SK-N-MC (cell line): ENCODE measurements at regions not wholly inside any gene's neighbourhood (a gene's known extent, or its start where the extent isn't known, plus 50 kb on each side); places are given as distances from the start of the nearest gene placed in this dataset.
"Not testable (repeated sequence)": the region's sequence is repeated elsewhere in the genome, so short reads cannot be mapped to it uniquely, and the experiment has no call there.

Source experiments
- DNase-seq: peaks from one replicate; pipeline ENCODE4 v3.0.0-alpha.2; 2011; ENCODE audit warnings: low read depth, low spot score
- H3K27ac ChIP-seq: fragments of 200-600 bp; sonication (generic); 2 replicates; pipeline ENCODE4 v1.5.1; 2016; ENCODE audit warnings: mixed run types
- H3K36me3 ChIP-seq: fragments of 200-600 bp; sonication (generic); 2 replicates; pipeline ENCODE4 v1.6.1; 2017; ENCODE audit warnings: antibody characterized with exemption, low read length, mixed read lengths; ENCODE audit not compliant: insufficient read depth
- H3K4me3 ChIP-seq: fragments of 200-600 bp; sonication (generic); 2 replicates; pipeline ENCODE4 v1.5.1; 2016
- H3K9ac ChIP-seq: fragments of 200-600 bp; sonication (generic); 2 replicates; pipeline ENCODE4 v1.8.0; 2017; ENCODE audit warnings: mixed run types, mixed read lengths; ENCODE audit not compliant: insufficient read length
- H3K9me3 ChIP-seq: fragments of 200-600 bp; sonication (generic); 2 replicates; pipeline ENCODE4 v1.6.1; 2017; ENCODE audit warnings: low read depth, mild to moderate bottlenecking, antibody characterized with exemption, low read length, moderate library complexity, mixed read lengths
- EZH2 ChIP-seq: fragments of 200-600 bp; sonication (generic); IDR thresholded peaks from one replicate; pipeline ENCODE4 v1.6.1; 2017; ENCODE audit warnings: antibody characterized with exemption
- FOXP2 ChIP-seq: optimal IDR thresholded peaks from 2 replicates; pipeline ENCODE3; 2011; ENCODE audit warnings: mild to moderate bottlenecking, moderate library complexity; ENCODE audit not compliant: insufficient read depth; ENCODE audit errors: extremely low read length, control extremely low read depth
- POLR2AphosphoS5 ChIP-seq: IDR thresholded peaks from 2 replicates; pipeline ENCODE4 v1.6.1; 2012; ENCODE audit warnings: mild to moderate bottlenecking, low read depth, low read length, borderline replicate concordance

DNA sequence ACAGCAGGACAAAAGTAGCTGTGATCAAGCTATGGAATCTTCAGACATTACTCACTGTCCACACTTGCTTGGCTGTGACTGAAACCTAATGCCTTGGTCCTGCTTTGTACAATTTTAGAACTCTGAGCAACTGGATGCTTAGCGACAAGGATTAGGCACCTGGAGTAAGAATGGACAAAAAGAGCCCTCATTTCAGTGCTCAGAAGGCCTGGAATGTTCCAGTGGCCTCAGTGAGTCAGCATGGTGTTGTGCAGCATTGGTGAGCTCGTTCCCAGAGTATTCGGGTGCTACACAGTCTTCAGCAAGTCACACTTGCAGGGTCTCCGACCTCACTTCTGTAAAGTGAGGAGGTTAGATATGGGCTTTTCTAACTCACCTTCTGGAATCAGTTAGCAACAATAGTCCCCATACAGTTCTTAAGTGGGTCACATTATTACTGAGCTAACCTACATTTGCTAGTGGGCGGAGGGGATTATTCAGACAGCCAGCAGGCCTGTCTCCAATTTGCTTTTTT lies 108.0 kb upstream of the MDM1 start:
- Histone ChIP-seq H3K9ac (no peak overlapping the region), H3K9me3 (peaks cover 3% of the 10 kb centered on the region; the same call in 1 of the 2 replicates), H3K4me3 (no peak overlapping the region), H3K36me3 (no peaks in the 10 kb centered on the region), H3K27ac (no peak overlapping the region)
- DNase-seq: no peak
- TF ChIP-seq FOXP2 (no peak), EZH2 (no peak), POLR2AphosphoS5 (no peak)

DNA sequence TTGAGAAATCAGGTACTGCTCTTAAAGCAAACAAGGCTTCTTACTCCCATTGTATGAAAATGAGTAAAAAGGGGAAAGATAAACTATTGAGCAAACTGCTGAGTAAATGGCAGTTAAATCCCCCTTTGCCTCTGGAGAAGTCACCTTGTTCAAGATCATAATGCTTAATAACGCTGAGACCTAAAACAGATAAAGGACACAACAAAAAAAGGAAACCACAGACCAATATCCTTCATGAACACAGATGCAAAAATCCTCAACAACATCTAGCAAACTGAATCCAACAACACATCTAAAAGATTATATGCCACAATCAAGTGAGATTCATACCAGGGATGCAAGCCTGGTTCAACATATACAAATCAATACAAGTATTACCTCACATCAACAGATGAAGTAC lies 109.0 kb upstream of the MDM1 start:
- Histone ChIP-seq H3K27ac (no peak overlapping the region), H3K4me3 (no peak overlapping the region), H3K9me3 (no peaks in the 10 kb centered on the region), H3K36me3 (no peaks in the 10 kb centered on the region), H3K9ac (no peak overlapping the region)
- TF ChIP-seq POLR2AphosphoS5 (no peak), FOXP2 (no peak)
- no peak for DNase-seq

DNA sequence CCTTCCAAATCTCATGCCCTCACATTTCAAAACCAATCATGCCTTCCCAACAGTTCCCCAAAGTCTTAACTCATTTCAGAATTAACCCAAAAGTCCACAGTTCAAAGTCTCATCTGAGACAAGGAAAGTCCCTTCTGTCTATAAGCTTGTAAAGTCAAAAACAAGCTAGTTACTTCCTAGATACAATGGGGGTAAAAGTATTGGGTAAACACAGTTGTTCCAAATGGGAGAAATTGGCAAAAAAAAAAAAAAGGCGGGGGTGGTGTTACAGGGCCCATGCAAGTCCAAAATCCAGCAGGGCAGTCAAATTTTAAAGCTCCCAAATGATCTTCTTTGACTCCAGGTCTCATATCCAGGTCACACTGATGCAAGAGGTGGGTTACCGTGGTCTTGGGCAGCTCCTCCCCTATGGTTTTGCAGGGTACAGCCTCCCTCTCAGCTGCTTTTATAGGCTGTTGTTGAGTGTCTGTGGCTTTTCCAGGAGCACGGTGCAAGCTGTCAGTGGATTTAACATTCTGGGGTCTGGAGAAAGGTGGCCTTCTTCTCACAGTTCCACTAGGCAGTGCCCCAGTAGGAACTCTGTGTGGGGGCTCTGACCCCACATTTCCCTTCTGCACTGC lies 110.3 kb upstream of the MDM1 start:
- not testable (repeated sequence) for H3K9ac ChIP-seq, H3K4me3 ChIP-seq, H3K9me3 ChIP-seq, DNase-seq, H3K36me3 ChIP-seq, H3K27ac ChIP-seq

DNA sequence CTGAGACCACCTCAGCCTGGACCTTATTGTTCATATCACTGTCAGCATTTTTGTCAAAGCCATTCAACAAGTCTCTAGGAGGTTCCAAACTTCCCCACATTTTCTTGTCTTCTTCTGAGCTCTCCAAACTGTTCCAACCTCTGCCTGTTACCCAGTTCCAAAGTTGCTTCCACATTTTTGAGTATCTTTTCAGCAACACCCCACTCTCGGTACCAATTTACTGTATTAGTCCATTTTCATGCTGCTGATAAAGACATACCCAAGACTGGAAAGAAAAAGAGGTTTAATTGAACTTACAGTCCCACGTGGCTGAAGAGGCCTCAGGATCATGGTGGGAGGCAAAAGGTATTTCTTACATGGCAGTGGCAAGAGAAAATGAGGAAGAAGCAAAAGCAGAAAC lies 111.5 kb upstream of the MDM1 start:
- not testable (repeated sequence) for H3K9ac ChIP-seq, H3K9me3 ChIP-seq, H3K27ac ChIP-seq, H3K4me3 ChIP-seq, DNase-seq, H3K36me3 ChIP-seq

DNA sequence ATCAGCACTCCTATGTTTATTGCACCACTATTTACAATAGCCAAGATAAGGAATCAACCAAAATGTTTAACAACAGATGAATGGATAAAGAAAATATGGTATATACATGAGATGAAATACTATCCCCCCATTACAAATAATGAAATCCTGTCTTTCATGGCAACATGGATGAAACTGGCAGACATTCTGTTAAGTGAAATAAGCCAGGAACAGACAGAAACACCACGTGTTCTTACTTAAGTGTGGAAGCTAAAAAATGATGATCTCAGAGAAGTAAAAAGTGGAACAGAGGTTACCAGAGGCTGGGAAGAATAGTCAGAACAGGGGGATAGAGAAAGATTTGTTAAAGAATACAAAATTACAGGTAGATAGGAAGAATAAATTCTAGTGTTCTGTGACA lies 113.7 kb upstream of the MDM1 start:
- Histone ChIP-seq H3K9ac (no peak overlapping the region), H3K36me3 (no peaks in the 10 kb centered on the region), H3K4me3 (no peak overlapping the region), H3K9me3 (no peaks in the 10 kb centered on the region), H3K27ac (no peak overlapping the region)
- no peak for TF ChIP-seq EZH2
- no peak for TF ChIP-seq POLR2AphosphoS5
- TF ChIP-seq FOXP2: no peak
- no peak for DNase-seq

DNA sequence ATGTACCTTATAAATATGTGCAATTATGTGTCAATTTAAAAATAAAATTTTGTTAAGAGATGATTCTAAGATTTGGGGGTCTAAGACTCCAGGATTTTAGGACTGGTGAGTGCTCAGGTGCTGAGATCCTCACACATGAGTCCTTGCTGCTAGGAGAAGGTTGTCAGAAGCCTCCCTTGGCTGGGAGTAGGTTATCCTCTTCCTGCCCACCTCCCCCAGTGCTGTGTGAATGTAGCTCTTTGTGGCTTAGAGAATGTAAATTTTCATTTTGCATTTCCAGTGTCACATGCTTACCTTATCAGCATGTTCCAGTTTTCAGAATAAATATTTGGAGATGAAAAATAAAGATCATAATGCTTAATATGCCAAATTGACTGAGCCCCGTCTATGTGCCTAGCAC lies 114.2 kb upstream of the MDM1 start:
- Histone ChIP-seq H3K9me3 (no peaks in the 10 kb centered on the region), H3K27ac (no peak overlapping the region), H3K9ac (no peak overlapping the region), H3K36me3 (no peaks in the 10 kb centered on the region), H3K4me3 (no peak overlapping the region)
- DNase-seq: no peak
- TF ChIP-seq FOXP2 (no peak), POLR2AphosphoS5 (no peak), EZH2 (no peak)

DNA sequence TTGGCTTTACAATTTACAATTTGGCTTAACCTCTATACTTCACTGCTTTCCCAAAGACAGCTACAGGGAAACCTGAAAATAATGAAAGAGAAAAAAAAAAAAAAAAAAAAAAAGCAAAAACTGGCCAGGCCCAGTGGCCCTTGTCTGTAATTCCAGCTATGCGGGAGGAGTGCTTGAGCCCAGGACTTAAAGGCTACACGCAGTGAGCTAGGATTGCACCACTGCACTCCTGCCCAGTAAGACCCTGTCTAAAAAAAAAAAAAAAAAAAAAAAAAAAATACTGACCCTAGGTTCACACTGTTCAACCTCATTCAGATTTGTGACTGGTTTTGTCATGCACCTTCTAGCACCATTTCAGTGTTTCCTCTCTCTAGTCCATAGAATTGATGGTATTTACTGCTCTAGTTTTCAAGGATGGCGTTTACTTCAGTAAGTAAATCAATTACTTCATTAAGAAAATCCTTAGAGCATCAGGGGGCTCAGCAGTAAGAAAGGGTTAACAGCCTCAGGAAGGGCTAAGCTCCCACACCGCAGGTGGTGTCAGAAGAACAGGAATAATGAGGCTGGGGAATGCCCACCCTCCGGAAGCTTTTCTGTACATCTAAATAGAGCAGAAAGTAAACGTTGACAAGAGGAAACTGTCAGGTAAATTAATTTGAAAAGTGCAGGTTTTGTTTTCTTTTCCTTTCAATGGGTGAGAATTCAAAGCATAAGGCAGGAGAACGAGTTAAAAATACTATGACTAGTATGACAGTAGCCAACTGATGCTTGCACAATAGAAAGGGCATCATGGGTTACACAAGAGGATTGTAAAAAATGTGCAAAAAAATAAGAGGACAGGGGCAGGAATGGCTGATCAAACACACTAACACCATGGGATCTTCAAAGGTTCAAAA lies 115.0 kb upstream of the MDM1 start:
- DNase-seq: no peak
- H3K27ac ChIP-seq: no peak overlapping the region
- H3K36me3 ChIP-seq: no peaks in the 10 kb centered on the region
- H3K4me3 ChIP-seq: no peak overlapping the region
- TF ChIP-seq POLR2AphosphoS5 (no peak), FOXP2 (no peak), EZH2 (no peak)
- H3K9ac ChIP-seq: no peak overlapping the region
- H3K9me3 ChIP-seq: no peaks in the 10 kb centered on the region

DNA sequence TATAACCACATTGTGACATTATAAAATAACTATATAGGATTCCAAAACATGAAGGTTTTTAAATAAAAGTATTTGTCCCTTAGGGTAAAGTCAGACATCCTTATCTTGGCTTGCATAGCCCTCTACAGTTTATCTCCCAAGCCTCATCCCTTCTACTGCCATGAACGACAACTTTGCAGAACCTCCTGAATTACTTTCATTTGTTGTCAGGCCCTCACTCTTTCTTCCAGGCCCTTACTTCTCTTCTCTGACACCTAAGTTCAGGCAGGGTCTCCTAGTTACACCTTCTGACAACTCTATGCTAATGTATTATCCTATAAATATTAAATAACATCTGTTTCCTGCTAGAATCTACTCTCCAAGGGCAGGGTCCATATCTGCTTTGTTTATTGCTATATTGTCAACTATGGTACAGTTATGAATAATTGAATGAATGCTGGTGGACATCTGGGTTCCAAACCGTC lies 115.7 kb upstream of the MDM1 start:
- no peak overlapping the region for H3K4me3 ChIP-seq
- DNase-seq: no peak

More for the DNA sequence above, 115.7 kb upstream of the MDM1 start:
- H3K9ac ChIP-seq: no peak overlapping the region
- H3K27ac ChIP-seq: no peak overlapping the region
- H3K9me3 ChIP-seq: no peaks in the 10 kb centered on the region
- no peaks in the 10 kb centered on the region for H3K36me3 ChIP-seq
- TF ChIP-seq FOXP2: no peak
- TF ChIP-seq POLR2AphosphoS5: no peak
- TF ChIP-seq EZH2: no peak
